ENCODE measurements at regions not wholly inside any gene's neighbourhood (a gene's known extent, or its start where the extent isn't known, plus 50 kb on each side); places are given as distances from the start of the nearest gene placed in this dataset.

GRCh38 chr1:208540724-208541123, 296.5 kb upstream of the PLXNA2 start:
- H3K9me3 ChIP-seq (ENCODE audit: low read length) = no peaks in the 10 kb centered on the region
- no peaks in the 10 kb centered on the region for H3K36me3 ChIP-seq (ENCODE audit: insufficient read depth, low read length)
- no peaks in the 10 kb centered on the region for H3K79me2 ChIP-seq (ENCODE audit: insufficient read depth, low read depth, low read length)
- no peak overlapping the region for H2AFZ ChIP-seq (ENCODE audit: low read length)
- TF ChIP-seq EZH2phosphoT487 (IDR thresholded peaks at IDR 0.05; ENCODE audit: borderline replicate concordance, low read depth, low read length) = no peak
- TF ChIP-seq CTCF (conservative IDR thresholded peaks at IDR 0.05; ENCODE audit: low read length) = no peak
- no peak overlapping the region for H3K4me2 ChIP-seq (ENCODE audit: low read length)
- no peaks in the 10 kb centered on the region for H4K20me1 ChIP-seq (ENCODE audit: insufficient read depth, low read length)
- BruUV-seq (replicated peaks) = no TSS peak
- H3K4me1 ChIP-seq (ENCODE audit: insufficient read depth, low read length, poor library complexity, severe bottlenecking) = no peaks in the 10 kb centered on the region
- no peak overlapping the region for H3K4me3 ChIP-seq (ENCODE audit: low read depth, low read length, poor library complexity, severe bottlenecking)
- intact Hi-C loops (cut with micrococcal nuclease; ENCODE audit: unreplicated experiment) = no loop called here
- CTCF ChIA-PET (ENCODE audit: unreplicated experiment) = no interaction called here
- no peak for DNase-seq (ENCODE audit: low spot score)
- no peak overlapping the region for H3K27ac ChIP-seq (ENCODE audit: low read depth, low read length, poor library complexity, severe bottlenecking)
- POLR2A ChIA-PET = no interaction called here
- H3K9me2 ChIP-seq (ENCODE audit: insufficient read depth, low read length) = no peaks in the 10 kb centered on the region

GRCh38 chr1:208541225-208541855, 297.2 kb upstream of the PLXNA2 start:
- POLR2A ChIA-PET = no interaction called here

More at GRCh38 chr1:208541225-208541855, 297.2 kb upstream of the PLXNA2 start:
- Histone ChIP-seq H3K36me3 (ENCODE audit: insufficient read depth, low read length) (no peaks in the 10 kb centered on the region), H3K4me3 (ENCODE audit: low read depth, low read length, poor library complexity, severe bottlenecking) (no peak overlapping the region), H3K27ac (ENCODE audit: low read depth, low read length, poor library complexity, severe bottlenecking) (no peak overlapping the region), H3K9me2 (ENCODE audit: insufficient read depth, low read length) (no peaks in the 10 kb centered on the region), H3K9me3 (ENCODE audit: low read length) (no peaks in the 10 kb centered on the region), H3K4me1 (ENCODE audit: insufficient read depth, low read length, poor library complexity, severe bottlenecking) (no peaks in the 10 kb centered on the region), H4K20me1 (ENCODE audit: insufficient read depth, low read length) (no peaks in the 10 kb centered on the region), H2AFZ (ENCODE audit: low read length) (no peak overlapping the region), H3K4me2 (ENCODE audit: low read length) (no peak overlapping the region), H3K79me2 (ENCODE audit: insufficient read depth, low read depth, low read length) (no peaks in the 10 kb centered on the region)
- CTCF ChIA-PET (ENCODE audit: unreplicated experiment) = no interaction called here
- TF ChIP-seq CTCF (conservative IDR thresholded peaks at IDR 0.05; ENCODE audit: low read length) (no peak), EZH2phosphoT487 (IDR thresholded peaks at IDR 0.05; ENCODE audit: borderline replicate concordance, low read depth, low read length) (no peak)
- no TSS peak for BruUV-seq (replicated peaks)
- DNase-seq (ENCODE audit: low spot score) = no peak
- intact Hi-C loops (cut with micrococcal nuclease; ENCODE audit: unreplicated experiment) = no loop called here
